A673 (cell line): ENCODE measurements at regions not wholly inside any gene's neighbourhood (a gene's known extent, or its start where the extent isn't known, plus 50 kb on each side); places are given as distances from the start of the nearest gene placed in this dataset.

Source experiments
- EZH2 ChIP-seq: fragments of 200-600 bp; sonication (generic); IDR thresholded peaks from 2 replicates; pipeline ENCODE4 v1.6.1; 2017; ENCODE audit warnings: borderline replicate concordance, low read depth, mild to moderate bottlenecking, mixed read lengths, antibody characterized with exemption, low read length; ENCODE audit not compliant: poor library complexity, severe bottlenecking
- TF ChIP-seq, protein P1 (sequence below): fragments of 300-800, 200-600 bp; sonication (generic); conservative IDR thresholded peaks from 2 replicates; pipeline ENCODE4 v1.5.1; 2017; ENCODE audit warnings: low read depth, mild to moderate bottlenecking, antibody characterized with exemption, low read length, moderate library complexity, mixed read lengths

GRCh38 chr1:844472-845026 is 79.2 kb upstream of the SAMD11 start:
- TF ChIP-seq, protein P1, sequence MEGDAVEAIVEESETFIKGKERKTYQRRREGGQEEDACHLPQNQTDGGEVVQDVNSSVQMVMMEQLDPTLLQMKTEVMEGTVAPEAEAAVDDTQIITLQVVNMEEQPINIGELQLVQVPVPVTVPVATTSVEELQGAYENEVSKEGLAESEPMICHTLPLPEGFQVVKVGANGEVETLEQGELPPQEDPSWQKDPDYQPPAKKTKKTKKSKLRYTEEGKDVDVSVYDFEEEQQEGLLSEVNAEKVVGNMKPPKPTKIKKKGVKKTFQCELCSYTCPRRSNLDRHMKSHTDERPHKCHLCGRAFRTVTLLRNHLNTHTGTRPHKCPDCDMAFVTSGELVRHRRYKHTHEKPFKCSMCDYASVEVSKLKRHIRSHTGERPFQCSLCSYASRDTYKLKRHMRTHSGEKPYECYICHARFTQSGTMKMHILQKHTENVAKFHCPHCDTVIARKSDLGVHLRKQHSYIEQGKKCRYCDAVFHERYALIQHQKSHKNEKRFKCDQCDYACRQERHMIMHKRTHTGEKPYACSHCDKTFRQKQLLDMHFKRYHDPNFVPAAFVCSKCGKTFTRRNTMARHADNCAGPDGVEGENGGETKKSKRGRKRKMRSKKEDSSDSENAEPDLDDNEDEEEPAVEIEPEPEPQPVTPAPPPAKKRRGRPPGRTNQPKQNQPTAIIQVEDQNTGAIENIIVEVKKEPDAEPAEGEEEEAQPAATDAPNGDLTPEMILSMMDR, result no peak
- TF ChIP-seq EZH2, result no peak
